IPS-18a (cell line): ENCODE measurements at regions not wholly inside any gene's neighbourhood (a gene's known extent, or its start where the extent isn't known, plus 50 kb on each side); places are given as distances from the start of the nearest gene placed in this dataset.

Experiments used
- H3K27ac ChIP-seq: one replicate; pipeline ENCODE4 v1.5.1; 2013; ENCODE audit warnings: low read length
- H3K27me3 ChIP-seq: one replicate; pipeline ENCODE4 v1.6.1; 2013; ENCODE audit warnings: mild to moderate bottlenecking, low read length; ENCODE audit not compliant: control insufficient read depth, insufficient read depth
- H3K36me3 ChIP-seq: one replicate; pipeline ENCODE4 v1.6.1; 2013; ENCODE audit warnings: low read depth, low read length; ENCODE audit not compliant: control insufficient read depth
- H3K4me1 ChIP-seq: one replicate; pipeline ENCODE4 v1.6.1; 2013; ENCODE audit warnings: low read depth, low read length; ENCODE audit not compliant: control insufficient read depth
- H3K4me3 ChIP-seq: one replicate; pipeline ENCODE4 v1.5.1; 2013; ENCODE audit warnings: low read length
- H3K9ac ChIP-seq: one replicate; pipeline ENCODE4 v1.6.1; 2013; ENCODE audit warnings: mild to moderate bottlenecking, low read length, moderate library complexity
- H3K9me3 ChIP-seq: one replicate; pipeline ENCODE4 v1.6.1; 2013; ENCODE audit warnings: low read depth, low read length; ENCODE audit not compliant: control insufficient read depth

GRCh38 chr2:241933179-241933911 lies 63.8 kb downstream of the RTP5 start:
- no peak overlapping the region for H3K4me3 ChIP-seq
- no peaks in the 10 kb centered on the region for H3K9me3 ChIP-seq
- no peaks in the 10 kb centered on the region for H3K36me3 ChIP-seq
- no peak overlapping the region for H3K27ac ChIP-seq
- no peaks in the 10 kb centered on the region for H3K4me1 ChIP-seq
- H3K9ac ChIP-seq = no peak overlapping the region
- H3K27me3 ChIP-seq = no peaks in the 10 kb centered on the region

- no peak overlapping the region for H3K9ac ChIP-seq
- H3K9me3 ChIP-seq = no peaks in the 10 kb centered on the region
- H3K27me3 ChIP-seq = no peaks in the 10 kb centered on the region
Observed at GRCh38 chr2:241935314-241935713, 65.8 kb downstream of the RTP5 start.

GRCh38 chr2:241935774-241936173 lies 66.2 kb downstream of the RTP5 start:
- Histone ChIP-seq H3K9me3 (no peaks in the 10 kb centered on the region), H3K36me3 (no peaks in the 10 kb centered on the region), H3K27me3 (no peaks in the 10 kb centered on the region), H3K27ac (no peak overlapping the region), H3K4me3 (no peak overlapping the region), H3K9ac (no peak overlapping the region), H3K4me1 (no peaks in the 10 kb centered on the region)

More at GRCh38 chr2:241935314-241935713, 65.8 kb downstream of the RTP5 start:
- H3K27ac ChIP-seq = no peak overlapping the region
- H3K4me1 ChIP-seq = no peaks in the 10 kb centered on the region
- no peaks in the 10 kb centered on the region for H3K36me3 ChIP-seq
- no peak overlapping the region for H3K4me3 ChIP-seq

- Histone ChIP-seq H3K4me3 (no peak overlapping the region), H3K9ac (no peak overlapping the region), H3K9me3 (no peaks in the 10 kb centered on the region), H3K27me3 (no peaks in the 10 kb centered on the region), H3K36me3 (no peaks in the 10 kb centered on the region), H3K4me1 (no peaks in the 10 kb centered on the region), H3K27ac (no peak overlapping the region)
Observed at GRCh38 chr2:241936457-241937133, 67.1 kb downstream of the RTP5 start.

- H3K27ac ChIP-seq = no peak overlapping the region
- no peak overlapping the region for H3K9ac ChIP-seq
- H3K27me3 ChIP-seq = no peaks in the 10 kb centered on the region
- H3K4me1 ChIP-seq = no peaks in the 10 kb centered on the region
- H3K9me3 ChIP-seq = no peaks in the 10 kb centered on the region
- H3K4me3 ChIP-seq = no peak overlapping the region
- H3K36me3 ChIP-seq = no peaks in the 10 kb centered on the region
Observed at GRCh38 chr2:241937297-241937696, 67.8 kb downstream of the RTP5 start.

GRCh38 chr2:241939541-241939940 lies 70.0 kb downstream of the RTP5 start:
- H3K36me3 ChIP-seq = no peaks in the 10 kb centered on the region
- no peak overlapping the region for H3K27ac ChIP-seq
- H3K4me3 ChIP-seq = no peak overlapping the region
- H3K4me1 ChIP-seq = no peaks in the 10 kb centered on the region
- no peaks in the 10 kb centered on the region for H3K27me3 ChIP-seq
- no peaks in the 10 kb centered on the region for H3K9me3 ChIP-seq
- no peak overlapping the region for H3K9ac ChIP-seq

- no peaks in the 10 kb centered on the region for H3K9me3 ChIP-seq
- no peak overlapping the region for H3K4me3 ChIP-seq
- no peak overlapping the region for H3K9ac ChIP-seq
- H3K27ac ChIP-seq = no peak overlapping the region
- H3K36me3 ChIP-seq = no peaks in the 10 kb centered on the region
- no peaks in the 10 kb centered on the region for H3K27me3 ChIP-seq
- H3K4me1 ChIP-seq = no peaks in the 10 kb centered on the region
Observed at GRCh38 chr2:241940329-241940728, 70.8 kb downstream of the RTP5 start.

- H3K9me3 ChIP-seq = no peaks in the 10 kb centered on the region
- no peak overlapping the region for H3K4me3 ChIP-seq
- no peaks in the 10 kb centered on the region for H3K27me3 ChIP-seq
- H3K36me3 ChIP-seq = no peaks in the 10 kb centered on the region
- H3K9ac ChIP-seq = no peak overlapping the region
- no peaks in the 10 kb centered on the region for H3K4me1 ChIP-seq
- H3K27ac ChIP-seq = no peak overlapping the region
Observed at GRCh38 chr2:241941691-241942301, 72.3 kb downstream of the RTP5 start.

GRCh38 chr2:241942416-241943208 lies 73.1 kb downstream of the RTP5 start:
- Histone ChIP-seq H3K9me3 (no peaks in the 10 kb centered on the region), H3K36me3 (no peaks in the 10 kb centered on the region), H3K4me1 (no peaks in the 10 kb centered on the region), H3K4me3 (no peak overlapping the region), H3K27ac (no peak overlapping the region), H3K9ac (no peak overlapping the region), H3K27me3 (no peaks in the 10 kb centered on the region)

- Histone ChIP-seq H3K27ac (no peak overlapping the region), H3K9ac (no peak overlapping the region), H3K4me3 (no peak overlapping the region), H3K9me3 (no peaks in the 10 kb centered on the region), H3K36me3 (no peaks in the 10 kb centered on the region), H3K27me3 (no peaks in the 10 kb centered on the region), H3K4me1 (no peaks in the 10 kb centered on the region)
Observed at GRCh38 chr2:241943209-241943850, 73.8 kb downstream of the RTP5 start.
